H1 (cell line): ENCODE measurements at regions not wholly inside any gene's neighbourhood (a gene's known extent, or its start where the extent isn't known, plus 50 kb on each side); places are given as distances from the start of the nearest gene placed in this dataset.

ENCODE experiments used
- CTBP2 ChIP-seq: IDR thresholded peaks from 2 replicates; pipeline ENCODE4 v1.7.0; 2011; ENCODE audit warnings: borderline replicate concordance, mild to moderate bottlenecking, moderate library complexity, mixed read lengths, low read length; ENCODE audit not compliant: insufficient read depth, insufficient read length
- KDM5A ChIP-seq: fragments of 200-600 bp; IDR thresholded peaks from 2 replicates; pipeline ENCODE4 v1.7.1; 2012; ENCODE audit warnings: mild to moderate bottlenecking, low read length, inconsistent platforms, mixed read lengths

- TF ChIP-seq KDM5A (no peak), CTBP2 (no peak)
These were observed 946.0 kb downstream of the GALC start (continued) for GRCh38 chr14:87046960-87047359.
